SK-N-MC (cell line): ENCODE measurements at regions not wholly inside any gene's neighbourhood (a gene's known extent, or its start where the extent isn't known, plus 50 kb on each side); places are given as distances from the start of the nearest gene placed in this dataset.

ENCODE experiments used
- EZH2 ChIP-seq: fragments of 200-600 bp; sonication (generic); IDR thresholded peaks from one replicate; pipeline ENCODE4 v1.6.1; 2017; ENCODE audit warnings: antibody characterized with exemption
- POLR2AphosphoS5 ChIP-seq: IDR thresholded peaks from 2 replicates; pipeline ENCODE4 v1.6.1; 2012; ENCODE audit warnings: mild to moderate bottlenecking, low read depth, low read length, borderline replicate concordance

DNA sequence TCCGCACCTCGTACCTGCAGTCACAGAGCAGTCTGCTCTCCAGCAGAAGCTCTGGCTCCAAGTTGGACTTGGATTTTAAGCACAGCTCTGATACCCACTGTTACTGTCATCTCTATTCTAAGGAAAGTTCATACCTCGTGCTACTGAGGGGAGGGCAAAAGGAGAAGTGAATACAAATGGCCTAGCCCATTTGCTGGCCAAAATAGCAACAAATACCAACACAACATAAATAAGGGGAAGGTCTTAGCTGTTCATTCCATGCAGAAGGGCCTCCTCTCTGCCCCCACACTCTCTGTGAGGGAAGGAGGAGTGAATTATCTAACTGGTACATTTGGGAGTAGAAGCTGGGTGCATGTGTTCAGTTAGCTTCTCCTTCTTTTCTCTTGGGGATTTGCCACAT is 739.4 kb upstream of the RAB6C start:
- TF ChIP-seq POLR2AphosphoS5 (no peak), EZH2 (no peak)
